ENCODE measurements at regions not wholly inside any gene's neighbourhood (a gene's known extent, or its start where the extent isn't known, plus 50 kb on each side); places are given as distances from the start of the nearest gene placed in this dataset.

GRCh38 chr5:35404701-35405100 lies 174.4 kb upstream of the PRLR start:
- POLR2A ChIA-PET (ENCODE audit: partially characterized antibody), result no interaction called here
- Histone ChIP-seq H3K18ac (ENCODE audit: extremely low read depth, low read length) (no peak overlapping the region), H4K5ac (ENCODE audit: insufficient read length, low read depth, low read length) (no peak overlapping the region), H3K14ac (ENCODE audit: insufficient read length) (no peak overlapping the region), H2AK5ac (ENCODE audit: low read depth, low read length) (no peak overlapping the region), H3K23me2 (ENCODE audit: low read depth, low read length) (no peaks in the 10 kb centered on the region), H2BK15ac (ENCODE audit: low read length) (no peak overlapping the region), H4K20me1 (replicated peaks in 1 of 2; ENCODE audit: control insufficient read depth in 1 of 2, insufficient read depth in 2 of 2, low read length in 2 of 2) (no peaks in the 10 kb centered on the region), H2BK120ac (replicated peaks; ENCODE audit: low read depth, low read length) (no peak overlapping the region), H3K36me3 (ENCODE audit: control insufficient read depth in 2 of 4, insufficient read depth in 4 of 4, low read length in 3 of 4) (no peaks in the 10 kb centered on the region), H2BK5ac (ENCODE audit: low read depth, low read length) (no peak overlapping the region), H2AFZ (ENCODE audit: low read length) (peak overlapping the region; percentile 71; the same call in 1 of the 2 replicates), H4K8ac (ENCODE audit: extremely low read depth, insufficient read depth, low read length) (no peak overlapping the region; the same call in 1 of the 2 replicates), H3K4ac (replicated peaks; ENCODE audit: insufficient read length, low read depth, low read length) (no peak overlapping the region), H4K91ac (replicated peaks; ENCODE audit: insufficient read length, low read length) (no peak overlapping the region), H3K27ac (ENCODE audit: low read depth, low read length) (no peak overlapping the region), H3K23ac (ENCODE audit: insufficient read length) (no peak overlapping the region), H3K4me2 (ENCODE audit: insufficient read depth in 1 of 2, low read depth in 2 of 2, low read length in 2 of 2) (no peak overlapping the region), H3K4me3 (ENCODE audit: extremely low read depth in 1 of 4, insufficient read depth in 2 of 4, low read depth in 3 of 4, low read length in 4 of 4) (no peak overlapping the region), H3K79me2 (ENCODE audit: control insufficient read depth in 1 of 2, insufficient read depth in 2 of 2, low read length in 2 of 2) (no peaks in the 10 kb centered on the region), H2BK20ac (ENCODE audit: low read length) (no peak overlapping the region), H3K27me3 (replicated peaks in 1 of 4; ENCODE audit: control insufficient read depth in 3 of 4, extremely low read depth in 1 of 4, insufficient read depth in 3 of 4, low read length in 3 of 4) (no peaks in the 10 kb centered on the region), H3K79me1 (ENCODE audit: low read depth, low read length) (no peaks in the 10 kb centered on the region), H3K56ac (replicated peaks; ENCODE audit: insufficient read length, low read depth, low read length) (no peak overlapping the region), H3K9ac (replicated peaks in 1 of 4; ENCODE audit: extremely low read depth in 1 of 4, low read depth in 3 of 4, low read length in 3 of 4) (no peak overlapping the region), H2BK12ac (ENCODE audit: low read depth, low read length) (no peak overlapping the region), H3K9me3 (ENCODE audit: insufficient read depth in 2 of 2, low read depth in 1 of 2, low read length in 1 of 2) (no peaks in the 10 kb centered on the region), H3K4me1 (replicated peaks in 1 of 4; ENCODE audit: control insufficient read depth in 3 of 4, insufficient read depth in 4 of 4, low read length in 3 of 4) (no peaks in the 10 kb centered on the region)
- FAIRE-seq, result no peak
- WGBS, 2 experiments (ENCODE audit: extremely low coverage in 1 of 2, insufficient coverage in 1 of 2, insufficient read length in 1 of 2, insufficient replicate concordance in 2 of 2, low coverage in 1 of 2, low lambda C conversion rate in 2 of 2, missing lambda C conversion rate in 1 of 2), result 94% methylated on average over 9 of the region's 9 CpGs; no CpG with 5 or more reads in 1 of the 2 experiments
- DNase-seq (ENCODE audit: low read depth in 1 of 2, low spot score in 2 of 2), result no peak
- CTCF ChIA-PET (ENCODE audit: partially characterized antibody), result interaction anchor here (0.9 to 1.8 kb wide), 2 partner anchors 10 to 29 kb away, joined by 4 to 7 read pairs; no protein-coding TSS in a partner anchor
- no peak for TF ChIP-seq NANOG (IDR thresholded peaks at IDR 0.05; ENCODE audit: insufficient read depth, low read depth, low read length, poor library complexity, severe bottlenecking)
- TF ChIP-seq, protein P1, sequence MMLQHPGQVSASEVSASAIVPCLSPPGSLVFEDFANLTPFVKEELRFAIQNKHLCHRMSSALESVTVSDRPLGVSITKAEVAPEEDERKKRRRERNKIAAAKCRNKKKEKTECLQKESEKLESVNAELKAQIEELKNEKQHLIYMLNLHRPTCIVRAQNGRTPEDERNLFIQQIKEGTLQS (IDR thresholded peaks at IDR 0.05; ENCODE audit: insufficient read depth, low read depth, low read length), result no peak
- no peak for TF ChIP-seq RXRA (IDR thresholded peaks at IDR 0.05; ENCODE audit: insufficient read depth, low read depth, low read length)
- TF ChIP-seq, protein P2, sequence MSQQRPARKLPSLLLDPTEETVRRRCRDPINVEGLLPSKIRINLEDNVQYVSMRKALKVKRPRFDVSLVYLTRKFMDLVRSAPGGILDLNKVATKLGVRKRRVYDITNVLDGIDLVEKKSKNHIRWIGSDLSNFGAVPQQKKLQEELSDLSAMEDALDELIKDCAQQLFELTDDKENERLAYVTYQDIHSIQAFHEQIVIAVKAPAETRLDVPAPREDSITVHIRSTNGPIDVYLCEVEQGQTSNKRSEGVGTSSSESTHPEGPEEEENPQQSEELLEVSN (IDR thresholded peaks at IDR 0.05), result no peak
- no peak for TF ChIP-seq KDM5A (IDR thresholded peaks at IDR 0.05; ENCODE audit: low read length)
- TF ChIP-seq POLR2A (IDR thresholded peaks at IDR 0.05; ENCODE audit: control extremely low read depth in 1 of 2, low read depth in 2 of 2, low read length in 2 of 2), result no peak
- no peak for TF ChIP-seq CEBPB (IDR thresholded peaks at IDR 0.05; ENCODE audit: low read depth, low read length)
- TF ChIP-seq CTBP2 (IDR thresholded peaks at IDR 0.05; ENCODE audit: borderline replicate concordance, insufficient read depth, insufficient read length, low read length), result no peak
- no peak for TF ChIP-seq RFX5 (IDR thresholded peaks at IDR 0.05; ENCODE audit: borderline replicate concordance, low read depth, low read length)
- TF ChIP-seq BRCA1 (IDR thresholded peaks at IDR 0.05; ENCODE audit: low read depth, low read length), result no peak
- TF ChIP-seq TAF7 (optimal IDR thresholded peaks at IDR 0.05; ENCODE audit: borderline replicate concordance, low read depth, low read length), result no peak

Measured in H1 (cell line).